GM06990 (cell line): ENCODE measurements at regions not wholly inside any gene's neighbourhood (a gene's known extent, or its start where the extent isn't known, plus 50 kb on each side); places are given as distances from the start of the nearest gene placed in this dataset.

Source experiments
- DNase-seq: peaks from one replicate; pipeline ENCODE4 v3.0.0-alpha.2; 2011; ENCODE audit not compliant: insufficient read length; ENCODE audit errors: extremely low read depth
- H3K27me3 ChIP-seq: replicated peaks from 2 replicates; pipeline ENCODE4 v1.6.0; 2011; ENCODE audit warnings: low read length; ENCODE audit not compliant: control insufficient read depth, insufficient read depth
- H3K36me3 ChIP-seq: 2 replicates; pipeline ENCODE4 v1.5.1; 2011; ENCODE audit warnings: low read length; ENCODE audit not compliant: control insufficient read depth, insufficient read depth
- H3K4me3 ChIP-seq: replicated peaks from 2 replicates; pipeline ENCODE4 v1.5.1; 2011; ENCODE audit warnings: low read depth, mild to moderate bottlenecking, control low read depth, low read length
- CTCF ChIP-seq: IDR thresholded peaks from 2 replicates; pipeline ENCODE4 v1.5.1; 2011; ENCODE audit warnings: low read length, control low read depth, mild to moderate bottlenecking, inconsistent platforms; ENCODE audit not compliant: insufficient read depth, poor library complexity, severe bottlenecking

GRCh38 chr6:74213995-74214394, 518.0 kb downstream of the CD109 start:
- no peaks in the 10 kb centered on the region for H3K36me3 ChIP-seq
- no peak for TF ChIP-seq CTCF
- DNase-seq, result no peak
- H3K27me3 ChIP-seq, result no peaks in the 10 kb centered on the region
- no peak overlapping the region for H3K4me3 ChIP-seq

GRCh38 chr6:74208239-74208638, 512.2 kb downstream of the CD109 start:
- H3K4me3 ChIP-seq, result no peak overlapping the region
- TF ChIP-seq CTCF, result no peak
- no peaks in the 10 kb centered on the region for H3K27me3 ChIP-seq
- DNase-seq, result no peak
- H3K36me3 ChIP-seq, result no peaks in the 10 kb centered on the region

- DNase-seq, result no peak
- no peak overlapping the region for H3K4me3 ChIP-seq
- H3K36me3 ChIP-seq, result no peaks in the 10 kb centered on the region
- no peak for TF ChIP-seq CTCF
- no peaks in the 10 kb centered on the region for H3K27me3 ChIP-seq
Measured at GRCh38 chr6:74199215-74199915, 503.4 kb downstream of the CD109 start.

- no peak overlapping the region for H3K4me3 ChIP-seq
- H3K27me3 ChIP-seq, result no peaks in the 10 kb centered on the region
- TF ChIP-seq CTCF, result no peak
- no peaks in the 10 kb centered on the region for H3K36me3 ChIP-seq
- no peak for DNase-seq
Measured at GRCh38 chr6:74197310-74197709, 501.3 kb downstream of the CD109 start.

GRCh38 chr6:74187811-74188210, 491.8 kb downstream of the CD109 start:
- TF ChIP-seq CTCF, result no peak
- DNase-seq, result no peak
- no peak overlapping the region for H3K4me3 ChIP-seq
- no peaks in the 10 kb centered on the region for H3K36me3 ChIP-seq
- H3K27me3 ChIP-seq, result no peaks in the 10 kb centered on the region

- H3K27me3 ChIP-seq, result no peaks in the 10 kb centered on the region
- no peak overlapping the region for H3K4me3 ChIP-seq
- H3K36me3 ChIP-seq, result no peaks in the 10 kb centered on the region
- no peak for DNase-seq
- no peak for TF ChIP-seq CTCF
Measured at GRCh38 chr6:74182992-74183391, 487.0 kb downstream of the CD109 start.
